Duodenal mucosa (tissue), 2 donors: ENCODE measurements at regions not wholly inside any gene's neighbourhood (a gene's known extent, or its start where the extent isn't known, plus 50 kb on each side); places are given as distances from the start of the nearest gene placed in this dataset.

ENCODE experiments used
- H3K27ac ChIP-seq: one replicate; pipeline ENCODE4 v1.7.0; 2013; ENCODE audit warnings: low read depth, low read length
- H3K27me3 ChIP-seq, 2 donors: one replicate each; pipeline ENCODE4 v1.7.0; 2013; ENCODE audit warnings: low read length in 2 of 2, control low read depth in 1 of 2; ENCODE audit not compliant: insufficient read depth in 2 of 2, control insufficient read depth in 1 of 2
- H3K36me3 ChIP-seq, 2 donors: one replicate each; pipeline ENCODE4 v1.7.0; 2013; ENCODE audit warnings: low read length in 2 of 2, control low read depth in 1 of 2; ENCODE audit not compliant: insufficient read depth in 2 of 2, control insufficient read depth in 1 of 2
- H3K4me1 ChIP-seq, 2 donors: one replicate each; pipeline ENCODE4 v1.7.0; 2013; ENCODE audit warnings: low read length in 2 of 2, control low read depth in 1 of 2; ENCODE audit not compliant: insufficient read depth in 2 of 2, control insufficient read depth in 1 of 2
- H3K4me3 ChIP-seq, 2 donors: one replicate each; pipeline ENCODE4 v1.7.0; 2013; ENCODE audit warnings: low read length in 2 of 2, low read depth in 1 of 2
- H3K9ac ChIP-seq, 2 donors: one replicate each; pipeline ENCODE4 v1.7.0; 2013; ENCODE audit warnings: low read length in 2 of 2, low read depth in 1 of 2
- H3K9me3 ChIP-seq, 2 donors: one replicate each; pipeline ENCODE4 v1.7.0; 2013; ENCODE audit warnings: low read length in 2 of 2, control low read depth in 1 of 2; ENCODE audit not compliant: control insufficient read depth in 1 of 2

GRCh38 chr12:25424211-25424731 is 128.8 kb downstream of the LMNTD1 start:
- H3K9ac ChIP-seq: no peak overlapping the region
- H3K9me3 ChIP-seq: no peaks in the 10 kb centered on the region
- peaks cover 0 to 5% of the 10 kb centered on the region in 2 donors for H3K4me1 ChIP-seq
- H3K27me3 ChIP-seq: no peaks in the 10 kb centered on the region
- no peak overlapping the region for H3K27ac ChIP-seq
- H3K4me3 ChIP-seq: no peak overlapping the region
- no peaks in the 10 kb centered on the region for H3K36me3 ChIP-seq

- Histone ChIP-seq H3K27me3 (no peaks in the 10 kb centered on the region), H3K9me3 (no peaks in the 10 kb centered on the region), H3K4me3 (no peak overlapping the region), H3K36me3 (no peaks in the 10 kb centered on the region), H3K9ac (no peak overlapping the region), H3K27ac (no peak overlapping the region), H3K4me1 (peaks cover 0 to 5% of the 10 kb centered on the region in 2 donors)
Measured at GRCh38 chr12:25423355-25424050, 129.6 kb downstream of the LMNTD1 start.

- Histone ChIP-seq H3K36me3 (no peaks in the 10 kb centered on the region), H3K9me3 (no peaks in the 10 kb centered on the region), H3K4me3 (no peak overlapping the region), H3K27me3 (no peaks in the 10 kb centered on the region), H3K4me1 (peaks cover 0 to 5% of the 10 kb centered on the region in 2 donors), H3K27ac (no peak overlapping the region), H3K9ac (no peak overlapping the region)
Measured at GRCh38 chr12:25422241-25422640, 130.8 kb downstream of the LMNTD1 start.

GRCh38 chr12:25421651-25422167 is 131.4 kb downstream of the LMNTD1 start:
- Histone ChIP-seq H3K4me3 (no peak overlapping the region), H3K4me1 (peaks cover 0 to 5% of the 10 kb centered on the region in 2 donors), H3K27ac (no peak overlapping the region), H3K36me3 (no peaks in the 10 kb centered on the region), H3K9ac (no peak overlapping the region), H3K9me3 (no peaks in the 10 kb centered on the region), H3K27me3 (no peaks in the 10 kb centered on the region)

GRCh38 chr12:25420116-25420515 is 133.0 kb downstream of the LMNTD1 start:
- Histone ChIP-seq H3K4me3 (no peak overlapping the region), H3K4me1 (peaks cover 0 to 5% of the 10 kb centered on the region in 2 donors), H3K9ac (no peak overlapping the region), H3K36me3 (no peaks in the 10 kb centered on the region), H3K9me3 (no peaks in the 10 kb centered on the region), H3K27ac (no peak overlapping the region), H3K27me3 (no peaks in the 10 kb centered on the region)

GRCh38 chr12:25419595-25419994 is 133.5 kb downstream of the LMNTD1 start:
- H3K27me3 ChIP-seq: no peaks in the 10 kb centered on the region
- H3K27ac ChIP-seq: no peak overlapping the region
- H3K9me3 ChIP-seq: no peaks in the 10 kb centered on the region
- H3K4me3 ChIP-seq: no peak overlapping the region
- peaks cover 0 to 5% of the 10 kb centered on the region in 2 donors for H3K4me1 ChIP-seq
- H3K9ac ChIP-seq: no peak overlapping the region
- no peaks in the 10 kb centered on the region for H3K36me3 ChIP-seq

- Histone ChIP-seq H3K9ac (no peak overlapping the region), H3K4me3 (no peak overlapping the region), H3K27me3 (no peaks in the 10 kb centered on the region), H3K36me3 (no peaks in the 10 kb centered on the region), H3K9me3 (no peaks in the 10 kb centered on the region), H3K27ac (no peak overlapping the region), H3K4me1 (no peaks in the 10 kb centered on the region)
Measured at GRCh38 chr12:25417071-25417470, 136.0 kb downstream of the LMNTD1 start.

GRCh38 chr12:25416516-25416915 is 136.6 kb downstream of the LMNTD1 start:
- Histone ChIP-seq H3K9me3 (no peaks in the 10 kb centered on the region), H3K27ac (no peak overlapping the region), H3K4me1 (no peaks in the 10 kb centered on the region), H3K27me3 (no peaks in the 10 kb centered on the region), H3K9ac (no peak overlapping the region), H3K36me3 (no peaks in the 10 kb centered on the region), H3K4me3 (no peak overlapping the region)

GRCh38 chr12:25415004-25415403 is 138.1 kb downstream of the LMNTD1 start:
- no peak overlapping the region for H3K4me3 ChIP-seq
- H3K4me1 ChIP-seq: no peaks in the 10 kb centered on the region
- no peak overlapping the region for H3K27ac ChIP-seq
- no peaks in the 10 kb centered on the region for H3K36me3 ChIP-seq
- no peaks in the 10 kb centered on the region for H3K9me3 ChIP-seq
- no peaks in the 10 kb centered on the region for H3K27me3 ChIP-seq
- no peak overlapping the region for H3K9ac ChIP-seq

- Histone ChIP-seq H3K27ac (no peak overlapping the region), H3K4me1 (no peaks in the 10 kb centered on the region), H3K9ac (no peak overlapping the region), H3K36me3 (no peaks in the 10 kb centered on the region), H3K9me3 (no peaks in the 10 kb centered on the region), H3K27me3 (no peaks in the 10 kb centered on the region), H3K4me3 (no peak overlapping the region)
Measured at GRCh38 chr12:25412735-25413134, 140.3 kb downstream of the LMNTD1 start.
